Testis (tissue), 2 donors: ENCODE measurements at regions not wholly inside any gene's neighbourhood (a gene's known extent, or its start where the extent isn't known, plus 50 kb on each side); places are given as distances from the start of the nearest gene placed in this dataset.

Source experiments
- DNase-seq: peaks from one replicate; pipeline ENCODE4 v3.0.0-alpha.2; 2019
- H3K27ac ChIP-seq, 2 donors: fragments of 200-600 bp; sonication (generic); one replicate each; pipeline ENCODE4 v1.5.1; 2019
- H3K27me3 ChIP-seq: fragments of 200-600 bp; sonication (generic); one replicate; pipeline ENCODE4 v1.5.1; 2019
- H3K36me3 ChIP-seq: fragments of 200-600 bp; sonication (generic); one replicate; pipeline ENCODE4 v1.5.1; 2017; ENCODE audit warnings: low read depth; ENCODE audit errors: missing control alignments
- H3K4me1 ChIP-seq: fragments of 200-600 bp; sonication (generic); one replicate; pipeline ENCODE4 v1.5.1; 2019
- H3K4me3 ChIP-seq, 2 donors: fragments of 200-600 bp; sonication (generic); one replicate each; pipeline ENCODE4 v1.5.1; 2017 to 2019
- H3K9me3 ChIP-seq: fragments of 200-600 bp; sonication (generic); one replicate; pipeline ENCODE4 v1.5.1; 2017
- POLR2A ChIP-seq: fragments of 450-650 bp; IDR thresholded peaks from one replicate; pipeline ENCODE4 v1.6.1; 2017; ENCODE audit warnings: antibody characterized with exemption, mild to moderate bottlenecking, moderate library complexity
- WGBS, 2 donors: methylation state at CpG; one replicate each; pipeline ENCODE4 v1.1.5; 2018; 5-methylcytosine and 5-hydroxymethylcytosine counted together
- intact Hi-C: fragments of 100-400 bp; cut with DNase I; formaldehyde crosslinking; loops from one replicate; pipeline ENCODE4 v1.15.1; 2023; ENCODE audit warnings: low total_unique reads
- TF ChIP-seq, protein P1 (sequence below), 3 experiments: fragments of 450-650 bp in 2 of 3; fragments of 200-600 bp in 1 of 3; sonication (generic) in 1 of 3; IDR thresholded peaks; one replicate each; pipeline ENCODE4 v1.5.1; 2016 to 2019; ENCODE audit warnings: antibody characterized with exemption in 3 of 3, mild to moderate bottlenecking in 2 of 3, moderate library complexity in 1 of 3

DNA sequence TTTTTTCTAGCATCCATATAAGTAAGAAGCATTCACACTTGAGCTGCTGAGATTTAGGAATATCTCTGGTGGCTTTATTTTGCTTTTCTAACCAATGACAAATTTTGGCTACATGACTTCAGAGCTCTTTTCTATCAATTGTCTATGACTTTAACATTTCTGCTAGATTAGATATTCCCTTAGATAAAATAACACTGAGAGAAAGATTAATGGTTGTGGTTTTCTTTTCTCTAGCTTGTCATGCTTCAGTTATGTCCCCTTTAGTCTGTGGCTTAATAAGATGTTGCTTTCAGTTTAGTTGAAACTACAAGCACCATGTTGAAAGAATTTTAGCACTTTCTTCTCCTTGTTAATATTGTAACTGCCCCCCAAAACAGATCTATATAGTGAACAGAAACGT, 665.6 kb upstream of the CCDC54 start:
- no peaks in the 10 kb centered on the region for H3K27me3 ChIP-seq
- H3K27ac ChIP-seq, result no peak overlapping the region
- TF ChIP-seq, protein P1, sequence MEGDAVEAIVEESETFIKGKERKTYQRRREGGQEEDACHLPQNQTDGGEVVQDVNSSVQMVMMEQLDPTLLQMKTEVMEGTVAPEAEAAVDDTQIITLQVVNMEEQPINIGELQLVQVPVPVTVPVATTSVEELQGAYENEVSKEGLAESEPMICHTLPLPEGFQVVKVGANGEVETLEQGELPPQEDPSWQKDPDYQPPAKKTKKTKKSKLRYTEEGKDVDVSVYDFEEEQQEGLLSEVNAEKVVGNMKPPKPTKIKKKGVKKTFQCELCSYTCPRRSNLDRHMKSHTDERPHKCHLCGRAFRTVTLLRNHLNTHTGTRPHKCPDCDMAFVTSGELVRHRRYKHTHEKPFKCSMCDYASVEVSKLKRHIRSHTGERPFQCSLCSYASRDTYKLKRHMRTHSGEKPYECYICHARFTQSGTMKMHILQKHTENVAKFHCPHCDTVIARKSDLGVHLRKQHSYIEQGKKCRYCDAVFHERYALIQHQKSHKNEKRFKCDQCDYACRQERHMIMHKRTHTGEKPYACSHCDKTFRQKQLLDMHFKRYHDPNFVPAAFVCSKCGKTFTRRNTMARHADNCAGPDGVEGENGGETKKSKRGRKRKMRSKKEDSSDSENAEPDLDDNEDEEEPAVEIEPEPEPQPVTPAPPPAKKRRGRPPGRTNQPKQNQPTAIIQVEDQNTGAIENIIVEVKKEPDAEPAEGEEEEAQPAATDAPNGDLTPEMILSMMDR (IDR thresholded peaks at IDR 0.05), result no peak
- no peak for TF ChIP-seq POLR2A
- no peaks in the 10 kb centered on the region for H3K4me1 ChIP-seq
- no peak for DNase-seq
- H3K4me3 ChIP-seq, result no peak overlapping the region
- intact Hi-C loops, result no loop called here
- WGBS, 2 donors, result 50 to 51% methylated on average over 1 of the region's 1 CpG
- no peaks in the 10 kb centered on the region for H3K36me3 ChIP-seq
- no peaks in the 10 kb centered on the region for H3K9me3 ChIP-seq

DNA sequence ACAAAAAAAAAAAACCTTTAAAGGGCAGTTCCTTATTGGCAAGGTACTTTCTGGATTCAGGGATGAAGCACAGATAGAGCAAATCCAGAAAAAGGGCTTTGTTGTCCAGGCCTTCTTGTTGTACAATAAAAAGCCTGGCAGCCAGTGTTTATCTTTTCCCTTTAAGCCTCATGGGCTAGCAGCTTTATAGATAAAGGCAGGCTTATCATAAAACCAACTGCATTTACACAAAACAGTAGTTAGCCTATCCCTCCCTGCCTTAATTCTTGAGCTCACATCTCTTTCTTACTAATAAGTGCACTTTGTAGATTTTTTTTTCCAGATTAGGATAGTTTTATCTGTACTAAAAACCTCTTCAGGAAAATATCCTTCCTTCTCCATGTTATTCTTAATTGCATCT, 662.8 kb upstream of the CCDC54 start:
- DNase-seq, result no peak
- no peak overlapping the region for H3K4me3 ChIP-seq
- no peaks in the 10 kb centered on the region for H3K36me3 ChIP-seq
- intact Hi-C loops, result no loop called here
- no peaks in the 10 kb centered on the region for H3K27me3 ChIP-seq
- no peak overlapping the region for H3K27ac ChIP-seq
- no peaks in the 10 kb centered on the region for H3K9me3 ChIP-seq
- no peak for TF ChIP-seq POLR2A
- H3K4me1 ChIP-seq, result no peaks in the 10 kb centered on the region

DNA sequence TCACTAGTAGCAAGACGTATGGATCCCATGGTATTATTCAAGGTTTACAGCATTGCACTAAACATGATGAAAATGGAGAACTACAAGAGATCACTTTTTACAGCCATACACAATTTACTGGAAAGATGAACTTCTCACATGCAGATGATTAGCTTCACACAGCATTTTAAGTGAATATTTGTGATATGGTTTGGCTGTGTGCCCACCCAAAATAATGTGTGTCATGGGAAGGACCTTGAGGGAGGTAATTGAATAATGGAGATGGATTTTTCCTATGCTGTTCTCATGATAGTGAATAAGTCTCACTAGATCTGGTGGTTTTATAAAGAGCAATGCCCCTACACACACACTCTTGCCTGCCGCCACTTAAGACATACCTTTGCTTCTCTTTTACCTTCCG, 662.0 kb upstream of the CCDC54 start:
- H3K27me3 ChIP-seq, result no peaks in the 10 kb centered on the region
- H3K27ac ChIP-seq, result no peak overlapping the region
- no peak for TF ChIP-seq POLR2A
- TF ChIP-seq, protein P1 (IDR thresholded peaks at IDR 0.05), result no peak
- H3K36me3 ChIP-seq, result no peaks in the 10 kb centered on the region
- DNase-seq, result no peak
- 94 to 96% methylated on average over 3 of the region's 3 CpGs for WGBS, 2 donors
- H3K4me3 ChIP-seq, result no peak overlapping the region
- intact Hi-C loops, result no loop called here
- no peaks in the 10 kb centered on the region for H3K4me1 ChIP-seq
- H3K9me3 ChIP-seq, result no peaks in the 10 kb centered on the region

DNA sequence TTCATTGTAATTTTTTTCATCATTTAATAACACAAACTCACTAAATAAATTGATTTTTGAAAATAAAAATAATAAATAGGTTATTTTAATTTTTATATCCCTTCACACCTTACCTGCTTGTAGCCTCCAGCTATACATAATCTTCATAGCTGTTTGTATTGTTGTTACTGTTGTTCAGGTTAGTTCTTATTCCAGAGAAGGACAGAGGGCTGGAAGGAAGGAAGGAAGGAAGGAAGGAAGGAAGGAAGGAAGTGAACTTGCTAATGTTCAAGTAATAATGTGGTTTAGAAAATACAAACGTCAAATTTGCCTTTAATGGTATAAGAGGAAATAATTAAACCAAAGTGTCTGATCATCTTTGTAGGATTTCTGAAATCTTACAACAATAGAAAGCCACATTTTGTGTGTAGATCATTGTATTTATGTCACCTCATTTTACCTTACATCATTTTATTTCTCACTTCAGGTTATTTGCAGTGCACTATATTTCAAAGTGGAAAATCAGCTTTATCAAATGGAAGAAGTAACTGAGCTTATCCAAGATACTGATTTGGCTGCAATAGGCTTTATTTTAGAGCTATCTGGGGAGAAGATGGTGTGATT, 660.0 kb upstream of the CCDC54 start:
- H3K36me3 ChIP-seq, result no peaks in the 10 kb centered on the region
- H3K27ac ChIP-seq, result no peak overlapping the region
- no peak overlapping the region for H3K4me3 ChIP-seq
- H3K4me1 ChIP-seq, result no peaks in the 10 kb centered on the region
- DNase-seq, result no peak
- intact Hi-C loops, result no loop called here
- no peak for TF ChIP-seq POLR2A
- TF ChIP-seq, protein P1 (IDR thresholded peaks at IDR 0.05), result no peak
- no peaks in the 10 kb centered on the region for H3K27me3 ChIP-seq
- WGBS, 2 donors, result 63 to 85% methylated on average over 1 of the region's 1 CpG
- no peaks in the 10 kb centered on the region for H3K9me3 ChIP-seq

DNA sequence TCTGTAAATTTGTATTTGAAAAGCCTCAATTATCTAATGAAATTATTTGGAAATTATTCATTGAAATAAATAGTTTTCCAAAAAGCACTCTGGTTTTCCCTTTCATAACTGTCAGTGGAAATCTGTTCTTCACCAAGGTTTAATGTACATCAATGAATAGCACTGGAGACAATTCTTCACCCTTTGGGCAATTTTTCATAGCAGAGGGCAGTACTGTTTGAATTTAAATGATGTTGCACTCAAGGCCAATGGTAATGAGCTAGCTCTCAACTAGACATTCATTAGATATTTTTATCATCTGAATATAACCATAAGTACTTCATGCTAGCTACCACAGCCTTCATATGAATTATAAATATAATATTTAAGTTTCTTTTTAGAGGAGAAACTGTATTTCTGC, 658.2 kb upstream of the CCDC54 start:
- intact Hi-C loops, result no loop called here
- TF ChIP-seq, protein P1 (IDR thresholded peaks at IDR 0.05), result no peak
- TF ChIP-seq POLR2A, result no peak
- H3K27ac ChIP-seq, result no peak overlapping the region
- no peak for DNase-seq
- H3K9me3 ChIP-seq, result no peaks in the 10 kb centered on the region
- H3K4me1 ChIP-seq, result no peaks in the 10 kb centered on the region
- H3K36me3 ChIP-seq, result no peaks in the 10 kb centered on the region
- H3K27me3 ChIP-seq, result no peaks in the 10 kb centered on the region
- H3K4me3 ChIP-seq, result no peak overlapping the region
